Caco-2 (cell line): ENCODE measurements at regions not wholly inside any gene's neighbourhood (a gene's known extent, or its start where the extent isn't known, plus 50 kb on each side); places are given as distances from the start of the nearest gene placed in this dataset.

Experiments used
- BruUV-seq: library from RNA; stranded (reverse); fragments of 400-500 nt; replicated peaks from 2 replicates; lab custom pipeline; 2021; lab: Mats Ljungman, UMichigan
- CTCF ChIA-PET: fragments of 300-600 bp; sonication (Branson Sonifier 250); formaldehyde crosslinking; loops from one replicate; lab custom pipeline; 2022; ENCODE audit warnings: antibody characterized with exemption; lab: Charles Lee
- POLR2A ChIA-PET: fragments of 300-600 bp; sonication (Branson Sonifier 250); formaldehyde crosslinking; loops from one replicate; lab custom pipeline; 2022; ENCODE audit warnings: antibody characterized with exemption; lab: Charles Lee
- DNase-seq, 2 experiments: peaks; one replicate each; pipeline versions ENCODE4 v3.0.0 to v3.0.0-alpha.2; 2020 to 2022
- H3K27me3 ChIP-seq: replicated peaks from 2 replicates; pipeline ENCODE4 v1.6.0; 2011; ENCODE audit warnings: low read length; ENCODE audit not compliant: control insufficient read depth, insufficient read depth
- H3K36me3 ChIP-seq: 2 replicates; pipeline ENCODE4 v1.5.1; 2011; ENCODE audit warnings: low read length; ENCODE audit not compliant: control insufficient read depth, insufficient read depth
- H3K4me1 ChIP-seq: fragments of 250-450 bp; sonication (Bioruptor Pico); 2 replicates; pipeline ENCODE4 v1.5.1; 2020; ENCODE audit warnings: mild to moderate bottlenecking
- H3K4me3 ChIP-seq: 2 replicates; pipeline ENCODE4 v1.5.1; 2011; ENCODE audit warnings: low read depth, mild to moderate bottlenecking, control low read depth, low read length
- H3K9me3 ChIP-seq: fragments of 250-450 bp; sonication (Bioruptor Pico); 2 replicates; pipeline ENCODE4 v1.5.1; 2020; ENCODE audit warnings: mild to moderate bottlenecking, moderate library complexity
- H3K27ac Mint-ChIP-seq: one replicate; pipeline ENCODE4 v1.8.0; 2022; ENCODE audit warnings: mixed read lengths; ENCODE audit not compliant: unreplicated experiment
- H3K27me3 Mint-ChIP-seq: one replicate; pipeline ENCODE4 v1.8.0; 2022; ENCODE audit warnings: mixed read lengths; ENCODE audit not compliant: insufficient read depth, unreplicated experiment
- H3K36me3 Mint-ChIP-seq: one replicate; pipeline ENCODE4 v1.8.0; 2022; ENCODE audit warnings: mild to moderate bottlenecking, mixed read lengths; ENCODE audit not compliant: insufficient read depth, unreplicated experiment
- H3K4me1 Mint-ChIP-seq: one replicate; pipeline ENCODE4 v1.8.0; 2022; ENCODE audit warnings: low read depth, mixed read lengths; ENCODE audit not compliant: unreplicated experiment
- H3K4me3 Mint-ChIP-seq: one replicate; pipeline ENCODE4 v1.8.0; 2022; ENCODE audit warnings: mild to moderate bottlenecking, moderate library complexity, mixed read lengths; ENCODE audit not compliant: unreplicated experiment
- H3K9me3 Mint-ChIP-seq: one replicate; pipeline ENCODE4 v1.8.0; 2022; ENCODE audit warnings: mixed read lengths; ENCODE audit not compliant: unreplicated experiment
- intact Hi-C: fragments of 100-400 bp; cut with micrococcal nuclease; formaldehyde crosslinking; loops from one replicate; pipeline ENCODE4 v1.10.0; 2022; ENCODE audit not compliant: unreplicated experiment
- TF ChIP-seq, protein P1 (sequence below), 2 experiments: fragments of 200-600 bp in 1 of 2; IDR thresholded peaks; 1 replicate in 1 of 2; 2 replicates in 1 of 2; pipeline versions ENCODE4 v1.5.1 to v1.8.0; 2011 to 2022; ENCODE audit warnings: antibody characterized with exemption in 1 of 2, control low read depth in 1 of 2, inconsistent platforms in 1 of 2, low read depth in 1 of 2, low read length in 1 of 2, mild to moderate bottlenecking in 1 of 2, moderate library complexity in 1 of 2; ENCODE audit not compliant: insufficient read depth in 1 of 2, severe bottlenecking in 1 of 2, unreplicated experiment in 1 of 2

DNA sequence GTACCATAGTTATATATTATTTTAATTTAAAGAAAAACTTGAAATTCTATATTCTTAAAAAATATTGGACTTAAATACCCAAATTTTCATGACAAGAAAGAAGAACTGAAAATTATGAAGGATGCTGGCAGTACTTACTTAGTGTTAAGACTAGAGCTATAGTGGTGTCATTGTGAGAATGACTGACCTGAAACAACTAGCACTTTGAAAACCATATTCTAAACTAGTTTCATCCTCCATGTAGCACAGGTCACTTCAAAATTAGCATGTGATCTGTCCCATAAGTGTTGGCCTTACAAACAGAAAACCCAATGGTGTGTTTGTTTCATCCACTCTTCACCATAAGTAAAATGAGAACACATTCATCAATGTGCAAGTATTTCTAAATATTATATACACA, 208.6 kb downstream of the ZIC4 start:
- no peaks in the 10 kb centered on the region for H3K9me3 Mint-ChIP-seq
- Histone ChIP-seq H3K4me3 (no peak overlapping the region), H3K9me3 (no peaks in the 10 kb centered on the region), H3K27me3 (no peaks in the 10 kb centered on the region), H3K4me1 (no peaks in the 10 kb centered on the region), H3K36me3 (no peaks in the 10 kb centered on the region)
- H3K27me3 Mint-ChIP-seq: no peaks in the 10 kb centered on the region
- H3K36me3 Mint-ChIP-seq: no peaks in the 10 kb centered on the region
- ChIA-PET CTCF (no interaction called here), POLR2A (no interaction called here)
- BruUV-seq: no TSS peak
- no peak overlapping the region for H3K27ac Mint-ChIP-seq
- intact Hi-C loops: no loop called here
- no peak overlapping the region for H3K4me3 Mint-ChIP-seq
- H3K4me1 Mint-ChIP-seq: no peaks in the 10 kb centered on the region
- TF ChIP-seq, protein P1, sequence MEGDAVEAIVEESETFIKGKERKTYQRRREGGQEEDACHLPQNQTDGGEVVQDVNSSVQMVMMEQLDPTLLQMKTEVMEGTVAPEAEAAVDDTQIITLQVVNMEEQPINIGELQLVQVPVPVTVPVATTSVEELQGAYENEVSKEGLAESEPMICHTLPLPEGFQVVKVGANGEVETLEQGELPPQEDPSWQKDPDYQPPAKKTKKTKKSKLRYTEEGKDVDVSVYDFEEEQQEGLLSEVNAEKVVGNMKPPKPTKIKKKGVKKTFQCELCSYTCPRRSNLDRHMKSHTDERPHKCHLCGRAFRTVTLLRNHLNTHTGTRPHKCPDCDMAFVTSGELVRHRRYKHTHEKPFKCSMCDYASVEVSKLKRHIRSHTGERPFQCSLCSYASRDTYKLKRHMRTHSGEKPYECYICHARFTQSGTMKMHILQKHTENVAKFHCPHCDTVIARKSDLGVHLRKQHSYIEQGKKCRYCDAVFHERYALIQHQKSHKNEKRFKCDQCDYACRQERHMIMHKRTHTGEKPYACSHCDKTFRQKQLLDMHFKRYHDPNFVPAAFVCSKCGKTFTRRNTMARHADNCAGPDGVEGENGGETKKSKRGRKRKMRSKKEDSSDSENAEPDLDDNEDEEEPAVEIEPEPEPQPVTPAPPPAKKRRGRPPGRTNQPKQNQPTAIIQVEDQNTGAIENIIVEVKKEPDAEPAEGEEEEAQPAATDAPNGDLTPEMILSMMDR (IDR thresholded peaks at IDR 0.05; ENCODE audit: insufficient read depth in 1 of 2, low read depth in 1 of 2, low read length in 1 of 2, severe bottlenecking in 1 of 2, unreplicated experiment in 1 of 2): no peak
- DNase-seq: no peak

DNA sequence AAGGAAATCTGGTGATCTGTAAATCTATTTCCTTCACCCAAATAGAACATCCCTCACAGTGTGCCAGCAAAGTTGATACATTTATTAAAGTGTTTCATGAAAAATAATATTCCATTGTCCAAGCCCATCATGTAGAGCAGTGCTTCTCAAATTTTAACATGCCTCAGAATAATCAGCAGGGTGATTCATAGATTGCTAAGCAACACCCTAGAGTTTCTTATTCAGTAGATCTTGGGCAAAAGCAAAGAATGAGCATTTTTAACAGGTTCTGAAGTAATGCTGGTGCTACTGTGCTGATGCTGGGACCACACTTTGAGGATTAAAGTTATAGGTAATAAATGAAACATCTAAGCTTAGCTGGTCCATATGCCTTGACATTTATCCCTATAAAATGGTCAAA, 210.5 kb downstream of the ZIC4 start:
- no peaks in the 10 kb centered on the region for H3K9me3 Mint-ChIP-seq
- H3K4me3 Mint-ChIP-seq: no peak overlapping the region
- DNase-seq: no peak
- H3K27me3 ChIP-seq: no peaks in the 10 kb centered on the region
- POLR2A ChIA-PET: no interaction called here
- no TSS peak for BruUV-seq
- H3K27ac Mint-ChIP-seq: no peak overlapping the region
- no peaks in the 10 kb centered on the region for H3K27me3 Mint-ChIP-seq
- CTCF ChIA-PET: no interaction called here
- H3K4me3 ChIP-seq: no peak overlapping the region
- H3K9me3 ChIP-seq: no peaks in the 10 kb centered on the region
- intact Hi-C loops: no loop called here
- no peaks in the 10 kb centered on the region for H3K36me3 Mint-ChIP-seq
- H3K36me3 ChIP-seq: no peaks in the 10 kb centered on the region
- H3K4me1 Mint-ChIP-seq: no peaks in the 10 kb centered on the region
- no peaks in the 10 kb centered on the region for H3K4me1 ChIP-seq
- TF ChIP-seq, protein P1 (IDR thresholded peaks at IDR 0.05; ENCODE audit: insufficient read depth in 1 of 2, low read depth in 1 of 2, low read length in 1 of 2, severe bottlenecking in 1 of 2, unreplicated experiment in 1 of 2): no peak

DNA sequence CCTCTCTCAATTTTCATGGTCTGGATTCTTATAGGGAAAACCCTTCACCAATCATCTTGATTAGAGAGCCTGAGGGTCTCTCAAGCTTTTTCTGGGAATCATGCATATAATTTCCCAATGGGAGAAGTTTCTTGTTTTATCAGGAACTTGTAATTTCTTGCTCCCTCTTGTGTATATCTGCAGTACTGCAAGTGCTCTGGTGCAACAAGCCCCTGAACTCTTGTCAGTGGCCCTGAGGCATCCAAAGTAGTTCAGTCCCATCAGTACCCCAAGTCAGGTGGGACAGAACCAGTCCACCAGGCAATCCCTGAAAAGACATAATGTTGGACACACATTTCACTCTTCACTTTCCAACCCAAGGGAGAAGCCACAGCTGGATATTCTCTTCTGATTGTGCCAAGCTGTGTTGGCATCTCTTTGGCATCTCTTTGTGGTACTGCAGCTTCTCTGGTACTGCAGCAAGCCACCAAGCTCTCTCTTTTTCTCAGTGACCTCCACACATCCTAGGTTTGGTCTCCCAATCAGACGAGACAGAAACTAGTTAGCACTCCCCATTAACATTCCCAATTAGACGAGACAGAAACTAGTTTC, 214.5 kb downstream of the ZIC4 start:
- Histone ChIP-seq H3K4me1 (no peaks in the 10 kb centered on the region), H3K4me3 (no peak overlapping the region), H3K27me3 (no peaks in the 10 kb centered on the region), H3K9me3 (no peaks in the 10 kb centered on the region), H3K36me3 (no peaks in the 10 kb centered on the region)
- no peak overlapping the region for H3K4me3 Mint-ChIP-seq
- ChIA-PET POLR2A (no interaction called here), CTCF (interaction anchor here (0.8 to 1.1 kb wide), 2 partner anchors 72 to 374 kb away, joined by 3 to 4 read pairs; no protein-coding TSS in a partner anchor)
- no peak overlapping the region for H3K27ac Mint-ChIP-seq
- DNase-seq: peak; percentile 40 to 61
- no peaks in the 10 kb centered on the region for H3K36me3 Mint-ChIP-seq
- no peaks in the 10 kb centered on the region for H3K4me1 Mint-ChIP-seq
- no peaks in the 10 kb centered on the region for H3K27me3 Mint-ChIP-seq
- H3K9me3 Mint-ChIP-seq: no peaks in the 10 kb centered on the region
- BruUV-seq: no TSS peak
- intact Hi-C loops: loop anchor here (1.0 kb wide), 3 partner anchors 72 to 444 kb away; no protein-coding TSS in a partner anchor
- TF ChIP-seq, protein P1 (IDR thresholded peaks at IDR 0.05; ENCODE audit: insufficient read depth in 1 of 2, low read depth in 1 of 2, low read length in 1 of 2, severe bottlenecking in 1 of 2, unreplicated experiment in 1 of 2): peak; percentile 77 to 82
